HG03520 (cell line): ENCODE measurements at regions not wholly inside any gene's neighbourhood (a gene's known extent, or its start where the extent isn't known, plus 50 kb on each side); places are given as distances from the start of the nearest gene placed in this dataset.

ENCODE experiments used
- ATAC-seq: cut with Tn5 transposase; IDR thresholded peaks from one replicate; pipeline ENCODE4 v1.9.1; 2021; ENCODE audit warnings: mild to moderate bottlenecking, moderate library complexity; ENCODE audit not compliant: unreplicated experiment

- no peak for ATAC-seq
These were observed 287.6 kb downstream of the CASP12 start for GRCh38 chr11:104610635-104611034.

GRCh38 chr11:104609311-104610085, 288.8 kb downstream of the CASP12 start:
- peak; percentile 92 for ATAC-seq

GRCh38 chr11:104602643-104603042, 295.6 kb downstream of the CASP12 start:
- no peak for ATAC-seq

GRCh38 chr11:104594228-104594958, 303.9 kb downstream of the CASP12 start:
- ATAC-seq = no peak

GRCh38 chr11:104588970-104589369, 309.3 kb downstream of the CASP12 start:
- ATAC-seq = no peak

GRCh38 chr11:104588446-104588845, 309.8 kb downstream of the CASP12 start:
- no peak for ATAC-seq

GRCh38 chr11:104584823-104585222, 313.4 kb downstream of the CASP12 start:
- ATAC-seq = no peak

GRCh38 chr11:104583857-104584256, 314.4 kb downstream of the CASP12 start:
- ATAC-seq = no peak

GRCh38 chr11:104582431-104582830, 315.8 kb downstream of the CASP12 start:
- no peak for ATAC-seq

- no peak for ATAC-seq
These were observed 316.8 kb downstream of the CASP12 start for GRCh38 chr11:104581246-104581980.

- ATAC-seq = no peak
These were observed 324.7 kb downstream of the CASP12 start for GRCh38 chr11:104573441-104573990.

GRCh38 chr11:104572279-104572678, 326.0 kb downstream of the CASP12 start:
- ATAC-seq = no peak

- ATAC-seq = no peak
These were observed 328.1 kb downstream of the CASP12 start for GRCh38 chr11:104570078-104570701.

- ATAC-seq = no peak
These were observed 332.7 kb downstream of the CASP12 start for GRCh38 chr11:104565583-104565961.

- ATAC-seq = no peak
These were observed 333.2 kb downstream of the CASP12 start for GRCh38 chr11:104564921-104565582.

- ATAC-seq = no peak
These were observed 341.5 kb downstream of the CASP12 start for GRCh38 chr11:104556606-104557301.

- no peak for ATAC-seq
These were observed 349.2 kb downstream of the CASP12 start for GRCh38 chr11:104549019-104549418.

GRCh38 chr11:104547996-104548661, 350.1 kb downstream of the CASP12 start:
- no peak for ATAC-seq

GRCh38 chr11:104546501-104546900, 351.8 kb downstream of the CASP12 start:
- no peak for ATAC-seq
